ENCODE measurements at regions not wholly inside any gene's neighbourhood (a gene's known extent, or its start where the extent isn't known, plus 50 kb on each side); places are given as distances from the start of the nearest gene placed in this dataset.
A peak's percentile ranks its signal among the peaks of the same experiment; 100 is the strongest.
"Not testable (repeated sequence)": the region's sequence is repeated elsewhere in the genome, so short reads cannot be mapped to it uniquely, and the experiment has no call there.

- no peaks in the 10 kb centered on the region for H3K36me3 ChIP-seq (ENCODE audit: control insufficient read depth, insufficient read depth, low read length)
- Mint-ChIP-seq H3K9me3 (ENCODE audit: unreplicated experiment) (peaks cover 37% of the 10 kb centered on the region), H3K4me1 (ENCODE audit: low read depth, unreplicated experiment) (peaks cover 54% of the 10 kb centered on the region), H3K27me3 (ENCODE audit: insufficient read depth, unreplicated experiment) (no peaks in the 10 kb centered on the region), H3K4me3 (ENCODE audit: unreplicated experiment) (no peak overlapping the region), H3K36me3 (ENCODE audit: insufficient read depth, unreplicated experiment) (peaks cover 23% of the 10 kb centered on the region), H3K27ac (ENCODE audit: unreplicated experiment) (peak overlapping the region; percentile 35)
- CTCF ChIA-PET: interaction anchor here (0.6 kb wide), 1 partner anchor 246 kb away, joined by 3 read pairs; no protein-coding TSS in a partner anchor
- no peak for DNase-seq
- H3K4me1 ChIP-seq: peaks cover 37% of the 10 kb centered on the region
- no peak overlapping the region for H3K4me3 ChIP-seq (ENCODE audit: low read depth, low read length)
- POLR2A ChIA-PET: no interaction called here
- BruUV-seq (replicated peaks): no TSS peak
- intact Hi-C loops (cut with micrococcal nuclease; ENCODE audit: unreplicated experiment): no loop called here
- H3K9me3 ChIP-seq: peaks cover 11% of the 10 kb centered on the region
- no peak for TF ChIP-seq CTCF (IDR thresholded peaks at IDR 0.05; ENCODE audit: insufficient read depth in 1 of 2, low read depth in 1 of 2, low read length in 1 of 2, severe bottlenecking in 1 of 2, unreplicated experiment in 1 of 2)
- H3K27me3 ChIP-seq (replicated peaks; ENCODE audit: control insufficient read depth, insufficient read depth, low read length): no peaks in the 10 kb centered on the region
These were observed 497.9 kb downstream of the IGSF11 start for GRCh38 chr3:118536764-118537163.

DNA sequence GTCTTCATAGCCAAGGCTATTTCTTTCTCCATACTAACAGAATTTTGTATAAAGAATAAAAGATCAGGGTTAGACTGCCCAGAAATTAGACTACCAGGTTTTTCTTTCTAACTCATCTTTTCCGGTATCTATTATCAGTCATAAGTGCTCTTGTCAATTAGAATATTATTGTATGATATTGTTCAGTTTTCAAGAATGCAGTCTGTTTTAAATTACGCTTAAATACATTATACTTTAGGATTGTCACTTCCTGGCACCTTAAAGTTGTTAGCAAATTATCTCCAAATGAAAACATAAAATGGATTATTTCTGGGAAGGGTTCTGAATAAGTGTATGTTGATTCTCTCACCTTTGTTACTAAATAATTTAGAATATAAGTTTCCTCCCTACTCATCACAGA lies 497.2 kb downstream of the IGSF11 start:
- peaks cover 60% of the 10 kb centered on the region for H3K4me1 Mint-ChIP-seq (ENCODE audit: low read depth, unreplicated experiment)
- no peak for TF ChIP-seq CTCF (IDR thresholded peaks at IDR 0.05; ENCODE audit: insufficient read depth in 1 of 2, low read depth in 1 of 2, low read length in 1 of 2, severe bottlenecking in 1 of 2, unreplicated experiment in 1 of 2)
- no peak overlapping the region for H3K4me3 ChIP-seq (ENCODE audit: low read depth, low read length)
- H3K4me3 Mint-ChIP-seq (ENCODE audit: unreplicated experiment): no peak overlapping the region
- CTCF ChIA-PET: no interaction called here
- no peaks in the 10 kb centered on the region for H3K27me3 ChIP-seq (replicated peaks; ENCODE audit: control insufficient read depth, insufficient read depth, low read length)
- intact Hi-C loops (cut with micrococcal nuclease; ENCODE audit: unreplicated experiment): no loop called here
- POLR2A ChIA-PET: no interaction called here
- H3K27me3 Mint-ChIP-seq (ENCODE audit: insufficient read depth, unreplicated experiment): no peaks in the 10 kb centered on the region
- H3K36me3 Mint-ChIP-seq (ENCODE audit: insufficient read depth, unreplicated experiment): peaks cover 29% of the 10 kb centered on the region
- no peak for DNase-seq
- peaks cover 44% of the 10 kb centered on the region for H3K9me3 Mint-ChIP-seq (ENCODE audit: unreplicated experiment)
- H3K9me3 ChIP-seq: peaks cover 12% of the 10 kb centered on the region
- peak overlapping the region; percentile 59 for H3K27ac Mint-ChIP-seq (ENCODE audit: unreplicated experiment)
- H3K36me3 ChIP-seq (ENCODE audit: control insufficient read depth, insufficient read depth, low read length): no peaks in the 10 kb centered on the region
- BruUV-seq (replicated peaks): no TSS peak
- peaks cover 44% of the 10 kb centered on the region for H3K4me1 ChIP-seq

- peaks cover 30% of the 10 kb centered on the region for H3K36me3 Mint-ChIP-seq (ENCODE audit: insufficient read depth, unreplicated experiment)
- peak overlapping the region; percentile 59 for H3K27ac Mint-ChIP-seq (ENCODE audit: unreplicated experiment)
- peaks cover 48% of the 10 kb centered on the region for H3K9me3 Mint-ChIP-seq (ENCODE audit: unreplicated experiment)
- H3K4me1 Mint-ChIP-seq (ENCODE audit: low read depth, unreplicated experiment): peaks cover 62% of the 10 kb centered on the region
- Histone ChIP-seq H3K9me3 (peaks cover 12% of the 10 kb centered on the region), H3K36me3 (ENCODE audit: control insufficient read depth, insufficient read depth, low read length) (no peaks in the 10 kb centered on the region), H3K4me1 (peaks cover 48% of the 10 kb centered on the region), H3K4me3 (ENCODE audit: low read depth, low read length) (no peak overlapping the region), H3K27me3 (replicated peaks; ENCODE audit: control insufficient read depth, insufficient read depth, low read length) (no peaks in the 10 kb centered on the region)
- ChIA-PET POLR2A (no interaction called here), CTCF (no interaction called here)
- BruUV-seq (replicated peaks): no TSS peak
- H3K27me3 Mint-ChIP-seq (ENCODE audit: insufficient read depth, unreplicated experiment): no peaks in the 10 kb centered on the region
- no peak for TF ChIP-seq CTCF (IDR thresholded peaks at IDR 0.05; ENCODE audit: insufficient read depth in 1 of 2, low read depth in 1 of 2, low read length in 1 of 2, severe bottlenecking in 1 of 2, unreplicated experiment in 1 of 2)
- no peak overlapping the region for H3K4me3 Mint-ChIP-seq (ENCODE audit: unreplicated experiment)
- no peak for DNase-seq
- intact Hi-C loops (cut with micrococcal nuclease; ENCODE audit: unreplicated experiment): no loop called here
These were observed 496.5 kb downstream of the IGSF11 start for GRCh38 chr3:118538187-118538586.

- POLR2A ChIA-PET; H3K4me3 ChIP-seq (ENCODE audit: low read depth, low read length); BruUV-seq (replicated peaks); CTCF ChIA-PET; H3K36me3 ChIP-seq (ENCODE audit: control insufficient read depth, insufficient read depth, low read length); H3K27me3 Mint-ChIP-seq (ENCODE audit: insufficient read depth, unreplicated experiment); H3K27me3 ChIP-seq (replicated peaks; ENCODE audit: control insufficient read depth, insufficient read depth, low read length): not testable (repeated sequence)
- Mint-ChIP-seq H3K9me3 (ENCODE audit: unreplicated experiment) (peaks cover 52% of the 10 kb centered on the region), H3K4me3 (ENCODE audit: unreplicated experiment) (peak overlapping the region; percentile 18), H3K4me1 (ENCODE audit: low read depth, unreplicated experiment) (peaks cover 69% of the 10 kb centered on the region), H3K27ac (ENCODE audit: unreplicated experiment) (peak overlapping the region; percentile 87), H3K36me3 (ENCODE audit: insufficient read depth, unreplicated experiment) (peaks cover 34% of the 10 kb centered on the region)
- peaks cover 48% of the 10 kb centered on the region for H3K4me1 ChIP-seq
- DNase-seq: peak in 1 of 2 experiments; percentile 90
- H3K9me3 ChIP-seq: peaks cover 12% of the 10 kb centered on the region
- intact Hi-C loops (cut with micrococcal nuclease; ENCODE audit: unreplicated experiment): loop anchor here (1.0 kb wide), 4 partner anchors 17 to 173 kb away; no protein-coding TSS in a partner anchor
These were observed 494.7 kb downstream of the IGSF11 start for GRCh38 chr3:118539820-118540447.

GRCh38 chr3:118540448-118540821 lies 494.2 kb downstream of the IGSF11 start:
- H3K36me3 ChIP-seq (ENCODE audit: control insufficient read depth, insufficient read depth, low read length); BruUV-seq (replicated peaks); POLR2A ChIA-PET; CTCF ChIA-PET; H3K27me3 Mint-ChIP-seq (ENCODE audit: insufficient read depth, unreplicated experiment); H3K4me3 ChIP-seq (ENCODE audit: low read depth, low read length); H3K27me3 ChIP-seq (replicated peaks; ENCODE audit: control insufficient read depth, insufficient read depth, low read length): not testable (repeated sequence)
- DNase-seq: peak in 1 of 2 experiments; percentile 86
- H3K9me3 Mint-ChIP-seq (ENCODE audit: unreplicated experiment): peaks cover 52% of the 10 kb centered on the region
- H3K4me3 Mint-ChIP-seq (ENCODE audit: unreplicated experiment): peak overlapping the region; percentile 18
- peaks cover 12% of the 10 kb centered on the region for H3K9me3 ChIP-seq
- peaks cover 68% of the 10 kb centered on the region for H3K4me1 Mint-ChIP-seq (ENCODE audit: low read depth, unreplicated experiment)
- peak overlapping the region; percentile 87 for H3K27ac Mint-ChIP-seq (ENCODE audit: unreplicated experiment)
- H3K36me3 Mint-ChIP-seq (ENCODE audit: insufficient read depth, unreplicated experiment): peaks cover 34% of the 10 kb centered on the region
- intact Hi-C loops (cut with micrococcal nuclease; ENCODE audit: unreplicated experiment): loop anchor here (1.0 kb wide), 4 partner anchors 17 to 173 kb away; no protein-coding TSS in a partner anchor
- H3K4me1 ChIP-seq: peaks cover 48% of the 10 kb centered on the region
